ENCODE measurements at regions not wholly inside any gene's neighbourhood (a gene's known extent, or its start where the extent isn't known, plus 50 kb on each side); places are given as distances from the start of the nearest gene placed in this dataset.

GRCh38 chr2:85963068-85963467 is 74.3 kb upstream of the ST3GAL5 start:
- H3K27ac ChIP-seq = peak overlapping the region; percentile 75 to 84
- CTCF ChIA-PET = interaction anchor here (0.8 to 2.7 kb wide), 5 partner anchors 16 to 116 kb away, joined by 3 to 9 read pairs (median 4); no protein-coding TSS in a partner anchor
- POLR2A ChIA-PET = interaction anchor here (1.6 kb wide), 1 partner anchor 26 kb away, joined by 5 read pairs; no protein-coding TSS in a partner anchor
- H3K4me1 ChIP-seq = peaks cover 36% of the 10 kb centered on the region
- H3K4me3 ChIP-seq = no peak overlapping the region
- TF ChIP-seq EHMT2 (IDR thresholded peaks at IDR 0.05; ENCODE audit: low read depth) (no peak), POLR2AphosphoS2 (conservative IDR thresholded peaks at IDR 0.05; ENCODE audit: low read length) (no peak), JUNB (IDR thresholded peaks at IDR 0.05) (no peak), HOXB13 (CRISPR knock-in tag; IDR thresholded peaks at IDR 0.05; ENCODE audit: low read depth) (peak; percentile 55; the same call in 1 of the 2 replicates), PHF8 (IDR thresholded peaks at IDR 0.05; ENCODE audit: borderline replicate concordance, low read depth) (no peak), RAD21 (conservative IDR thresholded peaks at IDR 0.05 in 1 of 2, IDR thresholded peaks at IDR 0.05 in 1 of 2) (no peak), HOXA7 (CRISPR knock-in tag; IDR thresholded peaks at IDR 0.05) (0 out of 2 replicates have a peak, but pooled peaks have one; percentile 31), MAZ (IDR thresholded peaks at IDR 0.05; ENCODE audit: borderline replicate concordance, low read depth, low read length) (no peak), SREBF2 (IDR thresholded peaks at IDR 0.05) (no peak), BHLHE40 (IDR thresholded peaks at IDR 0.05; ENCODE audit: low read depth, low read length) (no peak), ESRRA (IDR thresholded peaks at IDR 0.05; ENCODE audit: borderline replicate concordance, low read length) (no peak), FOSL2 (IDR thresholded peaks at IDR 0.05) (no peak), FOSL2 (CRISPR knock-in tag; IDR thresholded peaks at IDR 0.05) (no peak), E2F6 (IDR thresholded peaks at IDR 0.05; ENCODE audit: borderline replicate concordance, low read depth) (no peak), HEYL (CRISPR knock-in tag; IDR thresholded peaks at IDR 0.05) (peak; percentile 58; the same call in 1 of the 2 replicates), CBX8 (IDR thresholded peaks at IDR 0.05) (no peak), RCOR1 (IDR thresholded peaks at IDR 0.05; ENCODE audit: low read depth, low read length) (no peak), HDAC2 (IDR thresholded peaks at IDR 0.05) (no peak), CHD4 (IDR thresholded peaks at IDR 0.05; ENCODE audit: borderline replicate concordance) (no peak), ATOH8 (CRISPR knock-in tag; IDR thresholded peaks at IDR 0.05; ENCODE audit: low read depth) (peak; percentile 82; the same call in 1 of the 2 replicates), CHD2 (IDR thresholded peaks at IDR 0.05; ENCODE audit: low read length, partially characterized antibody) (no peak), TFCP2L1 (CRISPR knock-in tag; IDR thresholded peaks at IDR 0.05) (no peak), TP53 (CRISPR knock-in tag; IDR thresholded peaks at IDR 0.05) (0 out of 2 replicates have a peak, but pooled peaks have one; percentile 23), ZSCAN20 (CRISPR knock-in tag; IDR thresholded peaks at IDR 0.05) (0 out of 2 replicates have a peak, but pooled peaks have one; percentile 58), ZNF302 (CRISPR knock-in tag; IDR thresholded peaks at IDR 0.05) (peak; percentile 25; the same call in 1 of the 2 replicates), HES2 (IDR thresholded peaks at IDR 0.05) (no peak), EHF (CRISPR knock-in tag; IDR thresholded peaks at IDR 0.05) (peak; percentile 51; the same call in 1 of the 2 replicates), GATA3 (IDR thresholded peaks at IDR 0.05; ENCODE audit: borderline replicate concordance) (no peak), RFX5 (IDR thresholded peaks at IDR 0.05) (no peak), MAFK (IDR thresholded peaks at IDR 0.05; ENCODE audit: partially characterized antibody) (no peak), POLR2A (IDR thresholded peaks at IDR 0.05; ENCODE audit: low read length) (no peak), EP300 (IDR thresholded peaks at IDR 0.05) (no peak), RNF2 (IDR thresholded peaks at IDR 0.05; ENCODE audit: borderline replicate concordance, low read depth) (no peak)
- TF ChIP-seq, protein P1, sequence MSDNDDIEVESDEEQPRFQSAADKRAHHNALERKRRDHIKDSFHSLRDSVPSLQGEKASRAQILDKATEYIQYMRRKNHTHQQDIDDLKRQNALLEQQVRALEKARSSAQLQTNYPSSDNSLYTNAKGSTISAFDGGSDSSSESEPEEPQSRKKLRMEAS (IDR thresholded peaks at IDR 0.05) = no peak
- TF ChIP-seq, protein P2, sequence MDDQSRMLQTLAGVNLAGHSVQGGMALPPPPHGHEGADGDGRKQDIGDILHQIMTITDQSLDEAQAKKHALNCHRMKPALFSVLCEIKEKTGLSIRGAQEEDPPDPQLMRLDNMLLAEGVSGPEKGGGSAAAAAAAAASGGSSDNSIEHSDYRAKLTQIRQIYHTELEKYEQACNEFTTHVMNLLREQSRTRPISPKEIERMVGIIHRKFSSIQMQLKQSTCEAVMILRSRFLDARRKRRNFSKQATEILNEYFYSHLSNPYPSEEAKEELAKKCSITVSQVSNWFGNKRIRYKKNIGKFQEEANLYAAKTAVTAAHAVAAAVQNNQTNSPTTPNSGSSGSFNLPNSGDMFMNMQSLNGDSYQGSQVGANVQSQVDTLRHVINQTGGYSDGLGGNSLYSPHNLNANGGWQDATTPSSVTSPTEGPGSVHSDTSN (IDR thresholded peaks at IDR 0.05) = no peak
- TF ChIP-seq, protein P3, sequence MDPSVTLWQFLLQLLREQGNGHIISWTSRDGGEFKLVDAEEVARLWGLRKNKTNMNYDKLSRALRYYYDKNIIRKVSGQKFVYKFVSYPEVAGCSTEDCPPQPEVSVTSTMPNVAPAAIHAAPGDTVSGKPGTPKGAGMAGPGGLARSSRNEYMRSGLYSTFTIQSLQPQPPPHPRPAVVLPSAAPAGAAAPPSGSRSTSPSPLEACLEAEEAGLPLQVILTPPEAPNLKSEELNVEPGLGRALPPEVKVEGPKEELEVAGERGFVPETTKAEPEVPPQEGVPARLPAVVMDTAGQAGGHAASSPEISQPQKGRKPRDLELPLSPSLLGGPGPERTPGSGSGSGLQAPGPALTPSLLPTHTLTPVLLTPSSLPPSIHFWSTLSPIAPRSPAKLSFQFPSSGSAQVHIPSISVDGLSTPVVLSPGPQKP (IDR thresholded peaks at IDR 0.05; ENCODE audit: low read depth, low read length) = no peak
- TF ChIP-seq, protein P4, sequence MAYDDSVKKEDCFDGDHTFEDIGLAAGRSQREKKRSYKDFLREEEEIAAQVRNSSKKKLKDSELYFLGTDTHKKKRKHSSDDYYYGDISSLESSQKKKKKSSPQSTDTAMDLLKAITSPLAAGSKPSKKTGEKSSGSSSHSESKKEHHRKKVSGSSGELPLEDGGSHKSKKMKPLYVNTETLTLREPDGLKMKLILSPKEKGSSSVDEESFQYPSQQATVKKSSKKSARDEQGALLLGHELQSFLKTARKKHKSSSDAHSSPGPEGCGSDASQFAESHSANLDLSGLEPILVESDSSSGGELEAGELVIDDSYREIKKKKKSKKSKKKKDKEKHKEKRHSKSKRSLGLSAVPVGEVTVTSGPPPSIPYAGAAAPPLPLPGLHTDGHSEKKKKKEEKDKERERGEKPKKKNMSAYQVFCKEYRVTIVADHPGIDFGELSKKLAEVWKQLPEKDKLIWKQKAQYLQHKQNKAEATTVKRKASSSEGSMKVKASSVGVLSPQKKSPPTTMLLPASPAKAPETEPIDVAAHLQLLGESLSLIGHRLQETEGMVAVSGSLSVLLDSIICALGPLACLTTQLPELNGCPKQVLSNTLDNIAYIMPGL (CRISPR knock-in tag; IDR thresholded peaks at IDR 0.05; ENCODE audit: borderline replicate concordance) = no peak
- peak overlapping the region; percentile 74; the same call in 2 of the 3 replicates for H3K4me2 ChIP-seq
- DNase-seq (ENCODE audit: low read depth in 1 of 2, low spot score in 1 of 2) (no peak), FAIRE-seq (no peak), ATAC-seq (no peak)
- H3K9me3 ChIP-seq = peaks cover 22% of the 10 kb centered on the region
- 83% methylated on average over 4 of the region's 4 CpGs for WGBS (ENCODE audit: missing lambda C conversion rate)
